Pancreas (tissue), 10 donors: ENCODE measurements at regions not wholly inside any gene's neighbourhood (a gene's known extent, or its start where the extent isn't known, plus 50 kb on each side); places are given as distances from the start of the nearest gene placed in this dataset.

Source experiments
- ATAC-seq, 4 donors: fragments of 200-7000 bp; cut with Tn5 transposase; one replicate each; pipeline versions ENCODE4 v1.8.0 to v1.9.1; 2020; ENCODE audit warnings: mild to moderate bottlenecking in 4 of 4, moderate library complexity in 4 of 4
- DNase-seq, 6 donors: peaks; one replicate each; pipeline ENCODE4 v3.0.0-alpha.2; 2020
- FAIRE-seq: peaks from 2 replicates; lab custom pipeline; 2012; peaks lifted over from hg19 to GRCh38; lab: Jason Lieb, UNC
- H3K27ac ChIP-seq, 4 donors: fragments of 200-600 bp; sonication (generic); 1 replicate in 3 of 4; 2 replicates in 1 of 4; pipeline versions ENCODE4 v1.5.0 to v1.8.0; 2020
- H3K27me3 ChIP-seq, 4 donors: fragments of 200-600 bp; one replicate each; pipeline ENCODE4 v1.8.0; 2021
- H3K36me3 ChIP-seq, 3 donors: fragments of 200-600 bp; sonication (generic) in 1 of 3; one replicate each; pipeline versions ENCODE4 v1.5.0 to v1.8.0; 2020 to 2021
- H3K4me1 ChIP-seq, 3 donors: fragments of 200-600 bp; one replicate each; pipeline ENCODE4 v1.8.0; 2021
- H3K4me3 ChIP-seq, 4 donors: fragments of 200-600 bp; sonication (generic) in 2 of 4; one replicate each; pipeline versions ENCODE4 v1.5.0 to v1.8.0; 2020 to 2021
- H3K9me3 ChIP-seq, 4 donors: fragments of 200-600 bp; one replicate each; pipeline ENCODE4 v1.8.0; 2021
- WGBS, 2 donors: extraction: QIAGEN DNeasy Blood & Tissue Kit; methylation state at CpG; one replicate each; pipeline ENCODE4 v1.1.7; 2013; 5-methylcytosine and 5-hydroxymethylcytosine counted together
- intact Hi-C, 3 donors: fragments of 100-400 bp; cut with DNase I; formaldehyde crosslinking; loops; one replicate each; pipeline versions ENCODE4 v1.11.1 to v1.14.2; 2022
- TF ChIP-seq, protein P1 (sequence below), 4 donors: fragments of 200-600 bp; sonication (generic) in 3 of 4; IDR thresholded peaks; one replicate each; pipeline versions ENCODE4 v1.5.0 to v1.8.0; 2021; ENCODE audit warnings: antibody characterized with exemption in 4 of 4
- donor health status: healthy with polysubstance abuse.
- donor health status: DM: no; HTN: no; CAD: no; lungs with moderate emphysema.
- donor health status: DM: no; HTN: no; CAD: no.
- donor health status: control.
- donor health status: control.
- donor health status: Bipolar disorder and iron deficiency.
- donor health status: DM: yes; HTN: yes; CAD: no.
- donor health status: DM: no; HTN: no; CAD: no.
- donor health status: DM: no; HTN: no; CAD: no.
- donor health status: DM: yes; HTN: yes; CAD: no.

DNA sequence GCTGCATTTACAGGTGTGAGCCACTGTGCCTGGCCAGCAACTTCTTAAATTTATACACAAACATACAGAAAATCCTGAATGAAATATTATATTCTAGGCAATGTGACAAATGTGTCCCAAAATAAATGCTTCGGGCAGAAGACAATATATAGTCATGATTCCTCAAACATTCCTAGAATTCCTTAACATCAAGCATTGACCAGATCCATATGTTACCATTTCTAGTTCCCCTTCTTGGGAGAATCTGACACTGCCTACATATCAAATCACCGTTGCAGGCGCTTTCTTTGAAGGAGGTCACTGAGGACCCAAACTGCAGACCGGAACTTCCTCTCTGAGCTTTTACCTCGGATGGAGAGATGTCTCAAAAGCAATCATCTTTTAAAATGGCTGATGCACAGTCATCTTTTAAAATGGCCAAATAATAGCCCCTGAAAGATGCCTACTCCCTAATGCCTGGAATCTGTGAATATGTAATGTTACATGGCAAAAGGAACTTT is 323.5 kb downstream of the PHF14 start:
- Histone ChIP-seq H3K4me3 (no peak overlapping the region), H3K27ac (no peak overlapping the region), H3K9me3 (no peaks in the 10 kb centered on the region), H3K4me1 (no peaks in the 10 kb centered on the region), H3K27me3 (no peaks in the 10 kb centered on the region), H3K36me3 (no peaks in the 10 kb centered on the region)
- intact Hi-C loops: no loop called here
- no peak for ATAC-seq
- FAIRE-seq: no peak
- TF ChIP-seq, protein P1, sequence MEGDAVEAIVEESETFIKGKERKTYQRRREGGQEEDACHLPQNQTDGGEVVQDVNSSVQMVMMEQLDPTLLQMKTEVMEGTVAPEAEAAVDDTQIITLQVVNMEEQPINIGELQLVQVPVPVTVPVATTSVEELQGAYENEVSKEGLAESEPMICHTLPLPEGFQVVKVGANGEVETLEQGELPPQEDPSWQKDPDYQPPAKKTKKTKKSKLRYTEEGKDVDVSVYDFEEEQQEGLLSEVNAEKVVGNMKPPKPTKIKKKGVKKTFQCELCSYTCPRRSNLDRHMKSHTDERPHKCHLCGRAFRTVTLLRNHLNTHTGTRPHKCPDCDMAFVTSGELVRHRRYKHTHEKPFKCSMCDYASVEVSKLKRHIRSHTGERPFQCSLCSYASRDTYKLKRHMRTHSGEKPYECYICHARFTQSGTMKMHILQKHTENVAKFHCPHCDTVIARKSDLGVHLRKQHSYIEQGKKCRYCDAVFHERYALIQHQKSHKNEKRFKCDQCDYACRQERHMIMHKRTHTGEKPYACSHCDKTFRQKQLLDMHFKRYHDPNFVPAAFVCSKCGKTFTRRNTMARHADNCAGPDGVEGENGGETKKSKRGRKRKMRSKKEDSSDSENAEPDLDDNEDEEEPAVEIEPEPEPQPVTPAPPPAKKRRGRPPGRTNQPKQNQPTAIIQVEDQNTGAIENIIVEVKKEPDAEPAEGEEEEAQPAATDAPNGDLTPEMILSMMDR (IDR thresholded peaks at IDR 0.05): no peak
- no peak for DNase-seq
- WGBS, 2 donors: 68 to 76% methylated on average over 5 of the region's 5 CpGs

GRCh38 chr7:11297764-11298163 is 324.1 kb downstream of the PHF14 start:
- DNase-seq: no peak
- Histone ChIP-seq H3K4me1 (no peaks in the 10 kb centered on the region), H3K36me3 (no peaks in the 10 kb centered on the region), H3K27ac (no peak overlapping the region), H3K27me3 (no peaks in the 10 kb centered on the region), H3K4me3 (no peak overlapping the region), H3K9me3 (no peaks in the 10 kb centered on the region)
- TF ChIP-seq, protein P1 (IDR thresholded peaks at IDR 0.05): no peak
- FAIRE-seq: no peak
- no peak for ATAC-seq
- intact Hi-C loops: no loop called here

GRCh38 chr7:11298220-11298619 is 324.5 kb downstream of the PHF14 start:
- intact Hi-C loops: no loop called here
- DNase-seq: no peak

DNA sequence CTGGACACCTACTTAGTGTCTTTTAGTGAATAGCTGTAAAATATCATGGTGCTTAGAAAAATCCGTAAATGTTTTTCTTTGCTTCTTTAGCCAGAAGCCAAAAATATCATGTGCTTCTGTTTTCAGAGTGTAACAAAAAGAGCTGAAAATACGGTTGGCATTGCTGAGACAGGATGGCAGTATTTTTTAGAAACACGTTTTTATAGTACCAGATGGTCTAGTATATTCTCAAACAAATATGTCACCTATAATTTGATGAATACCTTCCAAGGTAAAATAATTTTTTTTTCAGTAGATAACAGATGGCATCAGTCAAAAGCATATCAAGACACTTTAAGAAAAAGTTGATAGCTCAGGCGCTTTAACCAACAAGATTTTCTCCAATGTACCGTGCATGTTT is 326.6 kb downstream of the PHF14 start:
- no peak for ATAC-seq
- TF ChIP-seq, protein P1 (IDR thresholded peaks at IDR 0.05): no peak

More at GRCh38 chr7:11298220-11298619, 324.5 kb downstream of the PHF14 start:
- Histone ChIP-seq H3K27ac (no peak overlapping the region), H3K4me3 (no peak overlapping the region), H3K9me3 (no peaks in the 10 kb centered on the region), H3K36me3 (no peaks in the 10 kb centered on the region), H3K4me1 (no peaks in the 10 kb centered on the region), H3K27me3 (no peaks in the 10 kb centered on the region)
- TF ChIP-seq, protein P1 (IDR thresholded peaks at IDR 0.05): no peak
- ATAC-seq (no peak), FAIRE-seq (no peak)
- 72 to 83% methylated on average over 11 of the region's 11 CpGs for WGBS, 2 donors

DNA sequence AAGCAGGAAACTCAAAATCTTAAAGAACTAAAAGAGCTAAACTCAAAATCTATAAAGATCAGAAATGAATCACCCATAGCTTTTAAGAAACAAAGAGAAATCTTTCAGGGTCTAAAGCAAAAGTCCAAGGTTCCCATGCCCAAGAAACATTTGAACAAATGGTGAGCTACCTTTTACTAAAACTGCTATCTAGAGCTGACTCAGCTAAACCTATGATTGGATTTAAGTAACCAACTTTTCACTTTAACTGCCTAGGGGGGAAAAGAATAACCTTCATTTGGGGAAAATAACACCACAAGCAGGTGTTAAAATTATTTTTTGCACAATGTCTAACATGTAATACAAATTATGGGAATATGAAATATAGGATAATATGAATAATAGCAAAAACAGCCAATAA is 328.4 kb downstream of the PHF14 start:
- ATAC-seq (no peak), FAIRE-seq (no peak), DNase-seq (no peak)
- TF ChIP-seq, protein P1 (IDR thresholded peaks at IDR 0.05): no peak
- no peaks in the 10 kb centered on the region for H3K36me3 ChIP-seq
- H3K4me1 ChIP-seq: no peaks in the 10 kb centered on the region
- no peak overlapping the region for H3K4me3 ChIP-seq
- H3K9me3 ChIP-seq: no peaks in the 10 kb centered on the region
- no peaks in the 10 kb centered on the region for H3K27me3 ChIP-seq
- intact Hi-C loops: no loop called here
- no peak overlapping the region for H3K27ac ChIP-seq

More for the DNA sequence above, 326.6 kb downstream of the PHF14 start:
- no peaks in the 10 kb centered on the region for H3K9me3 ChIP-seq
- no peak for DNase-seq
- H3K27ac ChIP-seq: no peak overlapping the region
- no peaks in the 10 kb centered on the region for H3K36me3 ChIP-seq
- intact Hi-C loops: no loop called here
- H3K4me1 ChIP-seq: no peaks in the 10 kb centered on the region
- no peak for FAIRE-seq
- 53 to 67% methylated on average over 5 of the region's 5 CpGs for WGBS, 2 donors
- H3K27me3 ChIP-seq: no peaks in the 10 kb centered on the region
- H3K4me3 ChIP-seq: no peak overlapping the region
